Keratinocyte (primary cell): ENCODE measurements at regions not wholly inside any gene's neighbourhood (a gene's known extent, or its start where the extent isn't known, plus 50 kb on each side); places are given as distances from the start of the nearest gene placed in this dataset.
"Not testable (repeated sequence)": the region's sequence is repeated elsewhere in the genome, so short reads cannot be mapped to it uniquely, and the experiment has no call there.

Experiments
- DNase-seq: peaks from one replicate; pipeline ENCODE4 v3.0.0-alpha.2; 2011; ENCODE audit warnings: low read depth, missing footprints, low spot score
- FAIRE-seq: peaks from 2 replicates; lab custom pipeline; 2011; peaks lifted over from hg19 to GRCh38; lab: Jason Lieb, UNC
- H2AFZ ChIP-seq: 2 replicates; pipeline ENCODE4 v1.6.0; 2012; ENCODE audit warnings: low read length, control low read depth, inconsistent platforms; ENCODE audit not compliant: control insufficient read depth
- H3K27ac ChIP-seq: 2 replicates; pipeline ENCODE4 v1.5.1; 2011; ENCODE audit warnings: low read length; ENCODE audit not compliant: control insufficient read depth, insufficient read depth
- H3K27me3 ChIP-seq: 3 replicates; pipeline ENCODE4 v1.6.0; 2011; ENCODE audit warnings: low read length; ENCODE audit not compliant: control insufficient read depth, insufficient read depth; ENCODE audit errors: extremely low read depth
- H3K36me3 ChIP-seq, 2 experiments: 2 replicates in 1 of 2; 3 replicates in 1 of 2; pipeline ENCODE4 v1.5.1; 2011; ENCODE audit warnings: low read length in 2 of 2, mild to moderate bottlenecking in 1 of 2; ENCODE audit not compliant: control insufficient read depth in 2 of 2, insufficient read depth in 2 of 2; ENCODE audit errors: extremely low read depth in 1 of 2
- H3K4me1 ChIP-seq: 3 replicates; pipeline ENCODE4 v1.5.1; 2011; ENCODE audit warnings: low read length; ENCODE audit not compliant: control insufficient read depth, insufficient read depth; ENCODE audit errors: extremely low read depth
- H3K4me2 ChIP-seq: 3 replicates; pipeline ENCODE4 v1.6.0; 2011; ENCODE audit warnings: low read depth, low read length; ENCODE audit not compliant: control insufficient read depth, insufficient read depth; ENCODE audit errors: extremely low read depth
- H3K4me3 ChIP-seq, 3 experiments: fragments of 200-600 bp in 1 of 3; sonication (generic) in 1 of 3; 2 replicates in 2 of 3; 3 replicates in 1 of 3; pipeline ENCODE4 v1.5.1; 2011 to 2016; ENCODE audit warnings: low read length in 3 of 3, mild to moderate bottlenecking in 3 of 3, control low read depth in 2 of 3, inconsistent platforms in 1 of 3, low read depth in 1 of 3, mixed read lengths in 1 of 3, mixed run types in 1 of 3, moderate library complexity in 1 of 3; ENCODE audit not compliant: control insufficient read depth in 2 of 3, insufficient read depth in 2 of 3; ENCODE audit errors: extremely low read depth in 1 of 3
- H3K79me2 ChIP-seq: 2 replicates; pipeline ENCODE4 v1.6.0; 2012; ENCODE audit warnings: low read length; ENCODE audit not compliant: control insufficient read depth, insufficient read depth
- H3K9ac ChIP-seq: 3 replicates; pipeline ENCODE4 v1.6.0; 2011; ENCODE audit warnings: low read length; ENCODE audit not compliant: control insufficient read depth, insufficient read depth; ENCODE audit errors: extremely low read depth
- H3K9me1 ChIP-seq: 3 replicates; pipeline ENCODE4 v1.6.0; 2011; ENCODE audit warnings: low read length; ENCODE audit not compliant: control insufficient read depth, insufficient read depth; ENCODE audit errors: extremely low read depth
- H3K9me3 ChIP-seq: 2 replicates; pipeline ENCODE4 v1.5.1; 2012; ENCODE audit warnings: low read depth, low read length; ENCODE audit not compliant: control insufficient read depth
- H4K20me1 ChIP-seq: 3 replicates; pipeline ENCODE4 v1.6.0; 2011; ENCODE audit warnings: low read length; ENCODE audit not compliant: control insufficient read depth, insufficient read depth; ENCODE audit errors: extremely low read depth
- dilution Hi-C: fragments of 300-500 bp; cut with MboI; formaldehyde crosslinking; loops from one replicate; pipeline ENCODE4 v1.7.0; 2020; ENCODE audit warnings: low sequenced_read_pairs; ENCODE audit not compliant: extremely low pct_ligation_motif_present
- TF ChIP-seq, protein P1 (sequence below), 3 experiments: IDR thresholded peaks in 1 of 3; conservative IDR thresholded peaks in 1 of 3; optimal IDR thresholded peaks in 1 of 3; 2 replicates in 2 of 3; 3 replicates in 1 of 3; pipeline versions ENCODE3 to v1.5.1; 2011; ENCODE audit warnings: low read length in 3 of 3, mild to moderate bottlenecking in 3 of 3, moderate library complexity in 2 of 3, control low read depth in 1 of 3, inconsistent platforms in 1 of 3; ENCODE audit not compliant: insufficient read depth in 2 of 3; ENCODE audit errors: extremely low read depth in 1 of 3

DNA sequence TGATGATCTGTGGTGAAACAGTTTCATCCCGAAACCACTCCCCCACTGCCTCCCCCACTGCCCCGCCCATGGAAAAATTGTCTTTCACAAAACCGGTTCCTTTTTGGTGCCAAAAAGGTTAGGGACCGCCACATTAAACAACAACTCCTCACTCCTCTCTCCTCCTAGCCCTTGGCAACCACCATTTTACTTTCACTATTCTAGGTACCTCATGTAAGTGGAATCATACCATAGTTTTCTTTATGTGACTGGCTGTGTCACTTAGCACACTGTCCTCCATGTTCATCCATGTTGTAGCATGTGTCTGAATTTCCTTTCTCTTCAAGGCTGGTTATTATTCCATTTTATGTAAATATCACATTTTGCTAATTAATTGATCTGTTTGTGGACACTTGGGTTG lies 99.3 kb downstream of the UTRN start:
- Histone ChIP-seq H2AFZ (no peak overlapping the region), H3K9me1 (no peaks in the 10 kb centered on the region), H3K27ac (no peak overlapping the region), H3K9ac (no peak overlapping the region), H4K20me1 (no peaks in the 10 kb centered on the region), H3K4me1 (no peaks in the 10 kb centered on the region), H3K36me3 (no peaks in the 10 kb centered on the region), H3K9me3 (no peaks in the 10 kb centered on the region), H3K4me2 (no peak overlapping the region), H3K79me2 (peaks cover 8% of the 10 kb centered on the region), H3K4me3 (no peak overlapping the region), H3K27me3 (no peaks in the 10 kb centered on the region)
- dilution Hi-C loops, result no loop called here
- no peak for DNase-seq
- no peak for FAIRE-seq
- TF ChIP-seq, protein P1, sequence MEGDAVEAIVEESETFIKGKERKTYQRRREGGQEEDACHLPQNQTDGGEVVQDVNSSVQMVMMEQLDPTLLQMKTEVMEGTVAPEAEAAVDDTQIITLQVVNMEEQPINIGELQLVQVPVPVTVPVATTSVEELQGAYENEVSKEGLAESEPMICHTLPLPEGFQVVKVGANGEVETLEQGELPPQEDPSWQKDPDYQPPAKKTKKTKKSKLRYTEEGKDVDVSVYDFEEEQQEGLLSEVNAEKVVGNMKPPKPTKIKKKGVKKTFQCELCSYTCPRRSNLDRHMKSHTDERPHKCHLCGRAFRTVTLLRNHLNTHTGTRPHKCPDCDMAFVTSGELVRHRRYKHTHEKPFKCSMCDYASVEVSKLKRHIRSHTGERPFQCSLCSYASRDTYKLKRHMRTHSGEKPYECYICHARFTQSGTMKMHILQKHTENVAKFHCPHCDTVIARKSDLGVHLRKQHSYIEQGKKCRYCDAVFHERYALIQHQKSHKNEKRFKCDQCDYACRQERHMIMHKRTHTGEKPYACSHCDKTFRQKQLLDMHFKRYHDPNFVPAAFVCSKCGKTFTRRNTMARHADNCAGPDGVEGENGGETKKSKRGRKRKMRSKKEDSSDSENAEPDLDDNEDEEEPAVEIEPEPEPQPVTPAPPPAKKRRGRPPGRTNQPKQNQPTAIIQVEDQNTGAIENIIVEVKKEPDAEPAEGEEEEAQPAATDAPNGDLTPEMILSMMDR (optimal IDR thresholded peaks at IDR 0.05 in 1 of 3, IDR thresholded peaks at IDR 0.05 in 1 of 3, conservative IDR thresholded peaks at IDR 0.05 in 1 of 3; ENCODE audit: extremely low read depth in 1 of 3, insufficient read depth in 2 of 3, low read length in 3 of 3), result no peak

DNA sequence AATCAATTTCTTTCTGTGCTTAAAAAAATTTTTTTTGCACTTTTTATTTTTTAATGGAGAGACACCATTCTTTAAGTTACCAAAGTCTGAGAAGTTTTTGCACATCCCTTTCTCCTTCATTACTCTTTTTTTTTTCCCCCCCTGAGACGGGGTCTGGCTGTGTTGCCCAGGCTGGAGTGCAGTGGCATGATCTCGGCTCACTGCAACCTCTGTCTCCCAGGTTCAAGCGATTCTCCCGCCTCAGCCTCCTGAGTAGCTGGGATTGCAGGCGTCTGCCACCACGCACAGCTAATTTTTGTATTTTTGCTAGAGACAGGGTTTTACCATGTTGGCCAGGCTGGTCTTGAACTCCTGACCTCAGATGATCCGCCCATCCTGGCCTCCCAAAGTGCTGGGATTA lies 104.3 kb downstream of the UTRN start:
- DNase-seq, H3K4me1 ChIP-seq, H3K36me3 ChIP-seq, H2AFZ ChIP-seq, H3K9me3 ChIP-seq, H3K79me2 ChIP-seq, FAIRE-seq, H3K4me3 ChIP-seq, H3K27ac ChIP-seq, H3K9me1 ChIP-seq, H4K20me1 ChIP-seq, H3K27me3 ChIP-seq, dilution Hi-C loops, H3K4me2 ChIP-seq, H3K9ac ChIP-seq: not testable (repeated sequence)

DNA sequence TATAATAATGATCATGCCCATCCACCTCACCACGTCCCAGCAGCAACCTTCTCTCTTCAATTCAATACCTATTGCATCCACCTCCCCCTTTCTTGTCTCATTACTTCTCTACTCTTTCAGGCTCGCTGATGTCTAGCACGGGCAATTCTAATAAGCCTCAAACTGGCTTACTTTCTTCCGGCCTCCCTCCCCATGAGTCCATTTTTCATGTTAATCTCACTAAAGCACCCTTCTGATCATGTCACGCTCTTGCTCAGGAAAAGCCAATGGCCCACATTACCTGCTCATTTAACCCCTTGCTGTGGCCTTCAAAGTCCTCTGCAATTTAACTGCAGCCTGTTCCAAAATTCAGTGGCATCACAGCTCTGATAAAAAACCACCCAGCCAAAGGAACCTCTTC lies 105.1 kb downstream of the UTRN start:
- Histone ChIP-seq H3K9me3 (no peaks in the 10 kb centered on the region), H3K9me1 (no peaks in the 10 kb centered on the region), H3K4me2 (no peak overlapping the region), H3K27me3 (no peaks in the 10 kb centered on the region), H3K9ac (no peak overlapping the region), H3K27ac (no peak overlapping the region), H3K79me2 (peaks cover 10% of the 10 kb centered on the region), H2AFZ (no peak overlapping the region), H4K20me1 (no peaks in the 10 kb centered on the region), H3K4me1 (no peaks in the 10 kb centered on the region), H3K4me3 (no peak overlapping the region), H3K36me3 (no peaks in the 10 kb centered on the region)
- DNase-seq (no peak), FAIRE-seq (no peak)
- TF ChIP-seq, protein P1 (optimal IDR thresholded peaks at IDR 0.05 in 1 of 3, IDR thresholded peaks at IDR 0.05 in 1 of 3, conservative IDR thresholded peaks at IDR 0.05 in 1 of 3; ENCODE audit: extremely low read depth in 1 of 3, insufficient read depth in 2 of 3, low read length in 3 of 3), result no peak
- dilution Hi-C loops, result no loop called here
